Gastrocnemius medialis (tissue), 4 donors: ENCODE measurements at regions not wholly inside any gene's neighbourhood (a gene's known extent, or its start where the extent isn't known, plus 50 kb on each side); places are given as distances from the start of the nearest gene placed in this dataset.

Experiments
- POLR2A ChIP-seq, 2 donors: fragments of 450-650 bp; IDR thresholded peaks; one replicate each; pipeline ENCODE4 v1.6.1; 2017; ENCODE audit warnings: antibody characterized with exemption in 2 of 2, mild to moderate bottlenecking in 2 of 2, moderate library complexity in 2 of 2
- TF ChIP-seq, protein P1 (sequence below), 5 experiments: fragments of 450-650 bp in 3 of 5; fragments of 200-600 bp in 2 of 5; sonication (generic) in 2 of 5; IDR thresholded peaks in 4 of 5; conservative IDR thresholded peaks in 1 of 5; 1 replicate in 4 of 5; 2 replicates in 1 of 5; pipeline ENCODE4 v1.5.1; 2016 to 2019; ENCODE audit warnings: antibody characterized with exemption in 5 of 5, mild to moderate bottlenecking in 3 of 5, moderate library complexity in 3 of 5

DNA sequence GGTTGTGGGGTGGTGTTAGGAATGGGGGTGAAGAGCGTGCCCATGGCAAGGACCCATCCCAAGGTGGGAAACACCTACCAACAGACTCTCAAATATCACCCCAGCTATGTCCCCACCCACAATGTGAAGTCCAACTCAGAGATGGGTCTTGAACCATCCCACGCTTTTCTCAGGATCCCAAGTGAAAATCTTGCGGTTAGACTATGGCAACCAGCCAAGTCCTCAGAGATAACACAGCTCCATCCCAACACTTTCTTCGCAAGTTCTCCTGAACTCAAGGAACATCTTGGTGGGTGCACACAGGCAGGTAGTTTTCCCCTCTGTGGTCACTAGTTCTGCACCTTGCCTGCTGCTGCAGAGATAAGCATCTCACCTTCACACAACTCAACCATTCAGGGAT is 116.0 kb downstream of the CDC5L start:
- TF ChIP-seq POLR2A (IDR thresholded peaks at IDR 0.05): no peak
- TF ChIP-seq, protein P1, sequence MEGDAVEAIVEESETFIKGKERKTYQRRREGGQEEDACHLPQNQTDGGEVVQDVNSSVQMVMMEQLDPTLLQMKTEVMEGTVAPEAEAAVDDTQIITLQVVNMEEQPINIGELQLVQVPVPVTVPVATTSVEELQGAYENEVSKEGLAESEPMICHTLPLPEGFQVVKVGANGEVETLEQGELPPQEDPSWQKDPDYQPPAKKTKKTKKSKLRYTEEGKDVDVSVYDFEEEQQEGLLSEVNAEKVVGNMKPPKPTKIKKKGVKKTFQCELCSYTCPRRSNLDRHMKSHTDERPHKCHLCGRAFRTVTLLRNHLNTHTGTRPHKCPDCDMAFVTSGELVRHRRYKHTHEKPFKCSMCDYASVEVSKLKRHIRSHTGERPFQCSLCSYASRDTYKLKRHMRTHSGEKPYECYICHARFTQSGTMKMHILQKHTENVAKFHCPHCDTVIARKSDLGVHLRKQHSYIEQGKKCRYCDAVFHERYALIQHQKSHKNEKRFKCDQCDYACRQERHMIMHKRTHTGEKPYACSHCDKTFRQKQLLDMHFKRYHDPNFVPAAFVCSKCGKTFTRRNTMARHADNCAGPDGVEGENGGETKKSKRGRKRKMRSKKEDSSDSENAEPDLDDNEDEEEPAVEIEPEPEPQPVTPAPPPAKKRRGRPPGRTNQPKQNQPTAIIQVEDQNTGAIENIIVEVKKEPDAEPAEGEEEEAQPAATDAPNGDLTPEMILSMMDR (IDR thresholded peaks at IDR 0.05 in 4 of 5, conservative IDR thresholded peaks at IDR 0.05 in 1 of 5): no peak
